Activated T-cell treated with anti-CD3 and anti-CD28 coated beads for 4 hours (primary cell): ENCODE measurements at regions not wholly inside any gene's neighbourhood (a gene's known extent, or its start where the extent isn't known, plus 50 kb on each side); places are given as distances from the start of the nearest gene placed in this dataset.

ENCODE experiments used
- DNase-seq: peaks from one replicate; pipeline ENCODE4 v3.0.0-alpha.2; 2020

DNA sequence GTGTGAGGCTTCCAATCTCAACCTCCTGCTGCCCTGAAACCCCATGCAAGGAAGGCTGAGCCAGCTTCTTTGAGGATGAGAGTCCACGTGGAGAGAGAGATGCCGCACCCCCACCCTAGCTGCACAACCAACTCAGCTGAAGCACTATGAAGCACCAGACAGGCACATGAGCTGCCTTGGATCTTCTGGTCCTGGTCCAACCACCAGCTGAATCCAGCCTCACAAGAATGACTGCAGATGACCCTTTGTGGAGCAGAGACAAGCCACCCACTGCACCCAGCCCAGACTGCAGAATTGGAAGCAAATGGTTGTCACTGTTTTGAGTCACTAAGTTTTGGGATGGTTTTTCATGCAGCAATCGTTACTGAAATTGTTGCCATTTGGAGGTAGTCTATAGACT, 149.6 kb upstream of the SYT13 start:
- DNase-seq, result no peak

DNA sequence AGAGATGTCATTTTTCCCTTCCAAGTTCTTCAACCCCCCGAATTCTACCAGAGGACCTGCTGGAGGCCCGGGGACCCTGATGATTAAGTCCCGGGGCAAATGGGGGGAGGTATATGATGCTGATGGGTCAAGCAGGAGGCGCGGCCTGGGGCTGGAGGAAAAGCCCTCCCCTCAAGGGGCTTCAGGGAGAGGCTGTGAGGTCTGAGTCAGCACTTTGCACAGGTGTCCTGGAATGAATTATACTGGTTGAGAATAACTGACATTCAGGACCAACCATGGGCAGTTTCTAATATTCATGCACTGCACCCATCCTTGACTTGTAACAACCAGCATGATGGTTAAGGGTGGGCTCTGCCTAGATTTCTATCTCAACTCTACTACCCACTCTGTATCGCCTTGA, 146.8 kb upstream of the SYT13 start:
- DNase-seq, result no peak

DNA sequence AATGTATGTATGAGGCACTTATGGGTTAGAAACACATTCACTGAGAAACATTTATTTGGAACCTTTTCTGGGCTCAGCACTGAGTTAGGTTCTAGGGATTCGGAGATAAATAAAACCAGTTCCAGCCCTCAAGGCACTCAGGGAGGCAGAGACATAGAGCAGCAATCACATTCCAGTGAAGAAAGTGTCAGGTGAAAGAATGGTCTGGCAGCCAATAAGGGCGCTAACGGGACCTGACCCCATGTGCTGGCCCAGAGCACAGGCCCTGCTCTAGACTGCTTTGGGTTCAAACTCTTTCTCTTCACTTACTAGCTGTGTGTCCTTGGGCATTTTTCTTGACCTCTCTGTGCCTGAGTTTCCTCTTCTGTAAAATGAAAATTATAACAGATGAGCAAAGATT, 146.0 kb upstream of the SYT13 start:
- DNase-seq, result no peak

GRCh38 chr11:45431046-45432018, 145.2 kb upstream of the SYT13 start:
- no peak for DNase-seq

DNA sequence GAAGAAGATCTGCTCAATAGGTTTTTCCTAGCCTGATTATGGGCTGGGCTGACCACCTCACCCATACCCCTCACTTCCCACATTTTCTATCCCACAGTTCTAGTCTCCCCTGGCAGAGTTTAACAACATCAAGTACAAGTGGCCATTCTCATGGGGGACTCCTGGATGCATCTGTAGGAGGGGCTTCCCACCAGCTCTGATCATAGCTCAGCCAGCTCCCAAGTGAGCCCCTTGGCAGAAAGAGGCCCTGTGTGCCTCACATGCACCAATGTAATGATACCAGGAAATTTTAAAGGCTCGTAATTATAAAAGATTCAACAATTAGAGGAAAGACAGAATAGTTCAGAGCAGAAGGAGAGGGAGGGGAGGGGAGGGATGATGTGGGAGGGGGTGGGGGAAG, 144.2 kb upstream of the SYT13 start:
- no peak for DNase-seq

DNA sequence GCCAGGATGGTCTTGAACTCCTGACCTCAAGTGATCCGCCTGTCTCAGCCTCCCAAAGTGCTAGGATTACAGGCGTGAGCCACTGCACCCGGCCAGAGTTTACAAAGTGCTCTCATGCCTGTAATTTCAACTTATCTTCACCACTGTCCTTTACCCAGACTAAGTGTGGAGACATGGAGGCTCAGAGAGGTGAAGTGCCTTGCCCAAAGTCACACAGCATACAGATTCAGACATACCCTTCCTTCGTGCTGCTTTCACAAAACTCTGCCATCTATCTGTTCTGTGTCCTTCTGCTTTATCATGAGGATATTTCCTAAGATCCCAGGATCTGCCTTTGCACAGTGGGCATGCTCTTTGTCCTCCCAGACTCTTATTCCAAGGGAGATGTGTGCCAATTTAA, 143.6 kb upstream of the SYT13 start:
- DNase-seq, result no peak

DNA sequence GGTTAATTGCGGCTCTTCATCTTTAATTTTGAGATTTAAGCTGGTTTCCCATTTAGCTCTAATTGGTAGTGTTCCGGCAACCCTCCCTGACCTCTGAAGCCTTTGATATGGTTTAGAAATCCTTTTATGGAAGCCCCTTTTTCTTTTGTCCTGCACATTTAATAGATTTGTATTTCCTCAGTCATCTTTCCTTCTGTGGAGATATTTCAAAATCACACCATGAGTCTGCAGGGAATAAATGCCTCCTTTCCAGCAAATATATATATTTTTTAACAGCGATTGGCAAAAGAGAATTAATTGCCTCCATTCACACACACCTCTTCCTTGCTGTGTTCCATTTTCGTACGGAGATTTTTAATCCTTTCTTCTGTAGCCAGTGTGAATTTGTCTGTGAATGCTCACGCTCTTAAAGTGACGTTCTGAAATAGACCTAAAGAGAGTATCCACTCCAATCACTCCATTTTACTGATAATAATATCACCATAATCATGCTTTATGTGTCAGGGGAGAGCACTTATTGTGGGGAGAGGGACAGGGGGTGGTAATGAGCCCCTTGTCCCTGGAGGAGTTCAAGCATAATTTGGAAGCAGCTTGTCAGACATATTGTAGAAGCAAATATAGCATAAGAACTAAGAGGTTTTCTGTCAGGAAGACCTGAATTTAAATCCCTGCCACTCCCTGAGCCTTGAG, 142.5 kb upstream of the SYT13 start:
- DNase-seq, result no peak

DNA sequence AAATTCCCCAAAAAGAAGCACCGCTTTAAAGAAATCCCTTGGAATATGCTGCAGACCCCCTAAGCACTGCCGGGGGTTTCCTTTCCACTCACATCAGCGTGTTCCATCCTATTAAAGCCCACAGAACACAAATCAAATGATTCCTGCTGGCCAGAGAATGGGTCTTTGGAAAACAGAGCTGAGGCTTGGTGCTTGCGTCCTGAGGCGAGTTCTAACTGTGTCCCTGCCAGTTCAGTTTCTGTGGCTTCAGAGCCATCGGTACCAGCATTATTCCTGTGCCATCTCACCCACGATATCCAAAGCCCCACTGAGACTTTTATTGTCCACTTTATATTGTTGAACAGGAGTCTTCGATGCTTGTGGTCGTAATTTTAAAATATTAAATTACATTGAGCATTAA, 142.0 kb upstream of the SYT13 start:
- no peak for DNase-seq

- no peak for DNase-seq
Measured at GRCh38 chr11:45424411-45425180, 138.5 kb upstream of the SYT13 start.

DNA sequence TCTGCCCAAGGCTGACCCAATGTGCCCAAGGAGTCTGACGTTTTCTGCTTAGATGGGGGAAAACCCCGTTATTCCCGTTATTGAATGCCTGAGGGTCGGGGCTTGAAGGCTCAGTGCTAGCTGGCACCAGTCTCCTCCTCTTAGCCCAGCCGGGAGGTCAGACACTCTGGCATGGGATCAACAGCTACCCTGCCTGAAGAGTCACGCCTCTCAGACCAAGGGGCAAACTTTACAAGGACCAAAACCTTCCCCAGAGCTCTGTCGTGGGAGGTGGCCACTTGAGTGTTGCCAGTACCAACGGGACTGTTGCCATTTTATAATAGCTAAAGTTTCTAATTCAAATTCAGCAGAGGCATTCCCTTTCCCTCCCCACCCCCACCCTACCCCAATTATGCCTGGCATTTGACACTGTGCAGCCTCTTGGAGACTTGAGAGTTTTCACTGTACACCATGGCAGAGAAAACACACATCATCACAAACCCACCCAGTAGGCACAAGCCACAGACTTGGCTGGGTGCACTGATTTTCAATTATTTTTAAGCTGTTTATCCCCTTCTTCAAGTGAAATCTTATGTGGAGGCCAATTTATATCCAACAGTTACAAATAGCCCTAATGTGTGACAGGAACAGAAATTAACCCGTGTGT, 137.5 kb upstream of the SYT13 start:
- DNase-seq, result no peak

DNA sequence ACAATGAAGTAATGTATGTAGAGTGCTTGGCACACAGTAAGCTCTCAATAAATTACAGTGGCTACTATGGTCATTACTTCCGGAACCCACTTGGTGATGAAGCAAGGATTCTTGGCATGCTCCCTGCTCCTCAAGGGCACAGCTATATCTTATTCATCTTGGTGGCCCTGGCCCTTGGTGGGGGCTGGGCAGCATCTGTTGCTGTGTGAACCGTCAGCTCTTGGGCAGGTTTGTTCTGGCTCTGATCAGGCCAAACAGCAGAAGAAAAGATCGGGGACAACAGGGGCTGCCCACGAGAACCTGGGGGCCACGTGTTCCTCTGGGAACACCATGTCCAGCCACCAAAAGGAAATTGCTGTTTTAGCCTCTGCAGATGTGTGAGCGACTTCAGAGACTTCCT, 136.9 kb upstream of the SYT13 start:
- no peak for DNase-seq

- DNase-seq, result no peak
Measured at GRCh38 chr11:45414088-45414487, 127.9 kb upstream of the SYT13 start.

GRCh38 chr11:45413156-45413858, 127.2 kb upstream of the SYT13 start:
- no peak for DNase-seq

DNA sequence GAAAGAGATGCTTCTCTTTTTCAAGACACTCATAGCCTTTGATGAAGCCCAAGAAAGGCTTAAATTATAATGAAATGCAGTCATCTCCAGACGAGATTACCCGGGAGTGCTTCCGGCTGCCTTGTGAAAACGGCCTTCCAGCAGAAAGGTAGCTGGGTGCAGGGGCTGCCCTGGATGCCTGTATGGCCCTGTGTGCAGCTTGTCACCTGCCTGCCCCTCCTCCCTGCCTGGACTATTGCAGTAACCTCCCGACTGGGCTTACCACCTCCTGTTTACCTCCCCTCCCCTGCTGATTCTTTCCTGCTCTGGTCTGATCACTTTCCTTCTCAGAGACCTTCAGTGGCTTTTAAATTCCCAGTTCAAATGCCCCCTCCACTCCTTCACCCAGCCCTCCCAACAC, 126.4 kb upstream of the SYT13 start:
- DNase-seq, result no peak

GRCh38 chr11:45412051-45412471, 125.9 kb upstream of the SYT13 start:
- DNase-seq, result no peak

- no peak for DNase-seq
Measured at GRCh38 chr11:45411228-45411946, 125.2 kb upstream of the SYT13 start.

GRCh38 chr11:45410391-45411227, 124.5 kb upstream of the SYT13 start:
- DNase-seq, result no peak

DNA sequence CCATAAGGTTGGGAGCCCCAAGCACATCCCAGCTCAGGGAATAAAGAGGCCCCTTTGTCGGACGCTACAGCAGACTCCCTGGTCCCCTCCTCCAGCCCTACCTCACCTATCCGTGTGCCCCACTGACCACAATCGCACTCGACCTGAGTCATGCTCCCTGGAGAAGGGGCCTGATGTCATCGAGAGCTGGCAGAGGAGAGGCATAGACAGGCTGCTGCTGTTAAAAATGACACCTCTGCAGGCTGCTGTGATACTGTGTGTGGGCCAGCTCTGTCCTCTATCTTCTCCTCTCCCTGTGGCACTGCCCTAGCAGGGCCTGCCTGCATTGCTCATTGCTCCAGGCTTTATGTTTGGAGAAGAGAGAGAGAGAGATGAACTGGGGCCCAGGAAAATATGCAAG, 123.4 kb upstream of the SYT13 start:
- no peak for DNase-seq

- no peak for DNase-seq
Measured at GRCh38 chr11:45407226-45407625, 121.1 kb upstream of the SYT13 start.

DNA sequence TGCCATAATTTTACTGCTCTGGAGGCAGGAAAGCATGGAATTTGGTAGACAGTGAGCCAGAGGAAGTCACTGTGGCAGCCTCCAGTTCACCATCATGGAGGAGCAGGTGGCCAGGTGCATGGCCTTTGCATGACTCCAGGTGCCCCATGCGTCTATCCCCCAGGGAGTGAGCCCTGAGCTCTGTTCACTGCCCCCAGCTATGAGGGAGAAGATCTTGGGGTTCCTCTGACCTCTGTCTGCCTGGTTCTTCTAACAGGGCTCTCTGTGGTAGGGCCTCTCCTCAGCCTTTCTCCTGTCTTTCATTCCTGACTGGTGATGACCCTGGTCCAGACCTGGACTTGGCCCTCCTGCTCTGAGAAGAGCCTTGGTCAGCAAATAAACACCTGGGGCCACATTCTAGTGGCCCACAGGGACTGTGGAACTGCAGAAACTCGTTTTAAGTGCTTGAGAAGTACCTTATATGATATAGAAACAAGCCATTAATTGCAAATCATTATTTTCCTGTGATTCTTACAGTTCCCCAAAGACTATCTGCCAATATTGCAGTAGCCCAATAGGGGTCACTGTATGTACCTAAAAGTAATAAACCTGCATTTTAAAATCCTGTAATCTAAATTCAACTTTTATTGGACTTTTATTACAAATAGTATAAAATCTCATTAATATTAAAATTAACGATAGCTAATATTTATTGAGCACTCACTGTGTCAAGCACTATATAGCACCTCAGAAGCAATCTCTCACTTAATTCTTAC, 120.0 kb upstream of the SYT13 start:
- DNase-seq, result no peak
